ENCODE measurements at regions not wholly inside any gene's neighbourhood (a gene's known extent, or its start where the extent isn't known, plus 50 kb on each side); places are given as distances from the start of the nearest gene placed in this dataset.

DNA sequence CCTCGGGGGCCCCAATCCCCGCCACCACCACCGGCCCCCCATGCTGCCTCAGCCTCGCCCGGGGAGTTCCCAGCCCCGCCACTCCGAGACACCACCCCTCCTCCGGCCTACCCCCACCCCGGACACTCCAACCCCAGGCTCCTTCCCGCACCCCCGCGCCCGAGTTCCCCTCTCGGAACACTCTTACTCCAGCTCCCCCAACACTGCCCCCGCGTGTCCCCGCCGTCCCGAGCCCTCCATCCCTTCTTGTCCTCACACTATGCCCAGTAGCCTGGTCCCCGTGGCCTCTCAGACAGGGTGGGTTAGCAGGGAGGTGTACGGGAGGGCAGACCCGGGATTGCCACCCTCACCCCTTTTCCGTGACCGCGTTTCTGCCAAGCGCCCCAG, 276.1 kb downstream of the BCOR start:
- no peak for DNase-seq

DNA sequence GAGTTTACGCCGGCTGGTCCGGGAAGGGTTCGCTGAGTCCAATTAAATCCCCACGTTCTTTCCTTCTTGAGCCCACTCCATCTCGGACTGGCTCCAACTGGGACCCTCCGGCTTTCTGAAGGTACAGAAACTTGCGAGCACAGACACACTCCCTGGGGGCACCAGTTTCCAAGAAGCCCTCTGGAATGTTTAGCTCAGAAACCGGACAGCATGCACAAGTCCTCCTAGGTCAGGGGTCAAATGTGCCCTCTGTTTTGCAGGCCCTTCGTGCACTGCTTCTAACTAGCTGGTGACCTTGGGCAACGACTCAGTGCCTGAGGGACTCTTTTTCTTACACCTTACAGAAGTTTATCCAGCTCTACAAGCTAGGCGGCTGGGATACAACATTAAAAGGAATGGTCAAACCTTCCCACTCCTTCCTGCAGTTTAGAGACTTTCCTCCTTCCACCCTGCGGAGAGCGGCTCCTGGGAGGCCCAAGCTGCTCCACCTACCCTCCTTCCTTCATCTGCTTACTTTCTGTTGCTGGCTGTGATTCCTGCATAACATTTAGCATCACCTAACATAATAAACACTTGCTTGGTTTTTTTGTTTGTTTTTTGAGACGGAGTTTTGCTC, 275.5 kb downstream of the BCOR start:
- DNase-seq = no peak

DNA sequence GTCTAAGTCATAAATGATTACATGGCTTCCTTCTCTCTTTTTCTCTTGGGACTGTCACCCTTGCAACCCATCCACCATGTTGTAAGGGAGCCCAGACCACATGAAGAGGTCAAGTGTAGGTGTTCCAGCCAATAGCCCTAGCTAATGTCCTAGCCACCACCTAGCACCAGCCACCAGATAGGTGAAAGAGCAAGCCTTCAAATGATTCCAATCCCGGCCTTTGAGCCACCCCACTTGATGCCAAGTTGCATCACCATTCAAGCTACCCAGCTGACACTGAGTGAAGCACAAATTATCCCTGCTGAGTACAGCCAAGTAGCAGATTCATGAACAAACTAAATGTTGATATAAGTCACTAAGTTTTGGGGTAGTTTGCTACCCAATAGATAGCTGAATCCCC, 274.3 kb downstream of the BCOR start:
- DNase-seq = no peak

DNA sequence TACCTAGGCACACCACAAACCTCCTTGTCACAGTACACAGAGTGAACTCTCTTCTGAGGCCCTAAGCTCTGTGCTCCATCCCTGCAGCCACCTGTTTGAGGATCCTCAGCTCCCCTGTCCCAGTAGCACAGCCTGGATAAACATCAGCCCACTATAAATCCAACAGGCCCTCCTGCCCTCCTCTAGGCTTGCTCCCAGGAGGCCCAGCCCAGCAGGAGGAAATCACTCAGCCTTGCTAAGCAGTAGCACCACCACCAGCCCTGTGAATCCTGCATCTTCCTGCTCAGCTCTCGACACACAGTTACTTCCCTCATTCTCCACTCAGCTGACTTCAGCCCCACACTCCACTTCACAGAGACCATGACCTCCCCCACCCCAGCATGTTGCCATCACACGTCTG, 273.9 kb downstream of the BCOR start:
- DNase-seq = no peak

DNA sequence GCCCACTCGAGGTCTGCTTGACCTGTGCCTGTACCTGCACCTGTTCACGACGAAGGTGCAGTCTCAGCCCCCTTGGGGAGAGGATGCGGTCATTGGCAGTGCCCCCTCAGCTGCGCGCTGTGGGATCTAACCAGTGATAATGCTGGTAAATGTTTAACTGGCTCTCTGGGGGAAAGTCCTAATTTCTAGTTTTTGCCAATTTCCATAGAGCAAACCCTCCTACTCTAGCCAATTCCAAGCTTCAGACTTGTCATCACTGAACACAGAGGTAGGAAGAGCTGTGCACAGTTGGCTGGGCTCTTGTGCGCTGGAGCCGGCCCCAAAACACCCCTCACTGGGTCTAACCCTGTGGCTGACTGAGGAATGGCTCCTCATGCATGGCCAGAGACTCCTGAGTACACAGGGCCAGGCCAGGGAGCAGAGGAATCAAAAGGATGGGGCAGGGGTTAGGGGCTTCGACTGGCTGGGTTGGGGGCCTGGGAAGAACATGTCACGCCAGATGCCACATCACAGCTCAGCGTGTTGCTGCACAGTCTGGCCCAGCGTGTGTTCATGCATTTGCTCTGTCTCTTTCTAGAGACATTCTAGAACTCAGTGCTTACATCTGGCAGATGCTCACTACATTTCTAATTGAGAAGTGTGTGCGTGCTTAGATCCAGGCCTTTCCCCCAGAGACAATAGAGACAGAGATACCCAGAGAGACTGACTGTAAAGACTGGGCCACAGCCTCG, 270.8 kb downstream of the BCOR start:
- DNase-seq = no peak

DNA sequence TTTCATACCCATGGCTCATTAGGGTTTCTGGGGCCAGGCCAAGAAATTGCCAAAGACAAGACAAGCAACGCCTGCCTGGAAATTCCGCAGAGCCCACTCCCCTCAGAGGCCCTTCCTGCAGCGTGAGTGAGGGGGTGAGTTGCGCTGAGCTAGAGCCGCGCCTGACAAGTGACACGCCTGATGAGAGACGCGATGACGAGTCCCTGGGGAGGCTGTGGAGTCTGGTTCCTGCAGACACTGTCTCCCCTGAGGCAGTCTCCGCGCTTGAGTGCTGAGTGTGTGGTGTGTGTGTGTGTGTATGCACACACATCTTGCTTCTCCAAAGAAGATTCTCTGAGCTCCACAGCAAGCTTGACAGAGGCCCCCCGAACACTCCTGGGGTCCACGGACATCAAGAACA, 269.8 kb downstream of the BCOR start:
- no peak for DNase-seq

DNA sequence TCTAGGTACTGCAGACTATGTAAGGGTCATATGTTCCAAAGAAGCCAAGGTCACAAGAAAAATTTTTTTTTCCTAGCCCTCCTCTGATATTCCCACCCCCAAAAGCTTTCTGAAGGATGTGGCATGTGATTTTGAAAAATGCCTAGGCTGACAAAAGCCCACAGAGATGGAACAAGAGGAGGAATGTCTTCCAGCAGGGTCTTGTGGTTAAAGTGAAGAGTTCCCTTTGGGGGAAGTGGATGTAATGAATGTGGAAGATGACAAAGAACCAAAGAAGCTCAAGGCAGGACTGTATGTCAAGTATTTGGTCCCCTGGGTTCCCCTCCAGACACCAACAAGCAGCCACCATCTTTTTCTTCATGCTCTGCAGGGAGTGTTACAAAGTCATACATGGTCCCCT, 268.8 kb downstream of the BCOR start:
- no peak for DNase-seq

DNA sequence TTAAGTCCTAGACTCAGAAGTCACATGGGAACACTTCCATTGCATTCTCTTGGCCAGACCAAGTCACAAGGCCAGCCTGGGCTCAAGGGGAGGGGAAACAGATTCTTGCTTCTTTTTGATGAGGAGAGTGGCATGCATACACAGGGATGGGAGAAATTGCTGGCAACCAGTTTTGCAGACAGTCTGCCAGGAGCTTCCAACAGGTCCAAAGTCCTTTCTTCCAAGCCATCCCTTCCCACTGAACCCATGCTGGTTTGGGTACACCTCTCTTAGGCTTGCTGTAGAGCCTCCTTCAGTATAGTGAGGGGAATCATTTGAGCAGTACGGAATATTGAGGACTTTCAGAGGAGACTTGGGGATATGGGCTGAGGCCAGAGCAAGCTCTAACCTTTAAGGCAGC, 267.8 kb downstream of the BCOR start:
- no peak for DNase-seq

DNA sequence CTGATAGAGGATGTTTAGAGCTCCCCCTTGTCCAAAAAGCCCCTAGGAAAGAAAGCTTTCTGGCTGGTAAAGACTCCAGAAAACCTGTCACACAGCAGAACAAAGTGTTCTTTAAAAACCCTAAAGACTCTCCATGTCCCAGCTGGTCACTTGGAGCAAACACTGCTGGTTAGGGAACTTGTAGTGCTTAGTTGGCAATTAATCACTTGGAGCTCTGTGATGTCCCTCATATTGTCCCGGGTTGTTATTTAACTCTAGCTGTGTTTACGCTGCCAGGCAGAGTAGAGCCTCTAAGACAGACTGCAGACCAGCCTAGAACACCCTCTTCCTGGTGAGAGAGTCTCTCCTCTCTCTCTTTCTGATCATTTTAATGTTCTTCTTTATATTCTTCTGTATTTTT, 267.3 kb downstream of the BCOR start:
- DNase-seq = no peak

DNA sequence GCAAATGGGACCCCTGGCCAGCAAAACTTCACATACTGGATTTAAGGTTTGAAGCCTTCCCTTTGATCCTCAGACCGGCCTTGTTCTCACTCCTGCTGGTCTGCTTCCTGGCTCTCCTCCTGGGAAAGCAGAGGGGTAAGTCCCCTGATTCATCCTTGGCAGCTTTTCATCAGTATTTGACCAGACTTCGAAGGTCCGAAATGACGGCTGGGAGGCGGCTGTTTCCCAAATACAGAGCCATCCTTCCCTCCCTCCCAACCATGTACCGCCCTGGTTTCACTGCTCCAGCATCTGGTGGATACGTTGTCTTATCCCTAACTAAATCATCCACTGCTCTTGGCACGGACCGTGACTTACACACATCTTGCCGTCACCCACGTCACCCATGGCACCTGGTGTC, 265.5 kb downstream of the BCOR start:
- DNase-seq = no peak

DNA sequence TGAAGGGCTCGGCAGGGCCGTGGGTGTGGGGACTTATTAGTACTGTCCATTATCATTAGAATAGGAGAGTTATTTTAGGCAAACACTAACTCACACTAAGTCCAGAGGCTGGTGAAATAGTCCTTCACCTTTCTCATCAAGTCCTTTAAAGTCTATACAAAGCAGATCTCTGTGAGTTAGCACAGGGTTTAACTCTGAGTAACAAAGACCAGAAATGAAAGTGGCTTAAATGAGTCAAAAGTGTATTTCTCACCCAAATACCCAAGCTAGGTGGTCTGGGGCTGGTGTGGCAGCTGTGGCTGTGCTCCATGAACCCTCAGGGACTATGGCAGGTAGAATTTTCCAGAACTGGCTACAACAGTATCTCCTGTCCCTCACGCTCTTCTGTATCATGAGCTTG, 263.2 kb downstream of the BCOR start:
- no peak for DNase-seq

DNA sequence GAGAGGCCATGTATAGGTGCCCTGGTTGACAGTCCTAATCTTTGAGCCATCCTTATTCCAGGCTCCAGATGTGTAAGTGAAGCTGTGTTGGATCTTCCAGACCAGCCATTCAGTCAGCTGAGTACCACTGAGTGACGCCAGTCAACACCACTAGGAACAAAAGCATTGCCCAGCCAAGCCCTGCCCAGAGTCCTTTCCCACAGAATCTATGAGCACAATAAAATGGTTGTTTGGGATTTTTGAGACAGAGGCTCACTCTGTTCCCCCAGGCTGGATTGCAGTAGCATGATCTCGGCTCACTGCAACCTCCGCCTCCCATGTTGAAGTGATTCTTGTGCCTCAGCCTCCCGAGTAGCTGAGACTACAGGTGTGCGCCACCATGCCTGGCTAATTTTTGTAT, 262.5 kb downstream of the BCOR start:
- DNase-seq = no peak

DNA sequence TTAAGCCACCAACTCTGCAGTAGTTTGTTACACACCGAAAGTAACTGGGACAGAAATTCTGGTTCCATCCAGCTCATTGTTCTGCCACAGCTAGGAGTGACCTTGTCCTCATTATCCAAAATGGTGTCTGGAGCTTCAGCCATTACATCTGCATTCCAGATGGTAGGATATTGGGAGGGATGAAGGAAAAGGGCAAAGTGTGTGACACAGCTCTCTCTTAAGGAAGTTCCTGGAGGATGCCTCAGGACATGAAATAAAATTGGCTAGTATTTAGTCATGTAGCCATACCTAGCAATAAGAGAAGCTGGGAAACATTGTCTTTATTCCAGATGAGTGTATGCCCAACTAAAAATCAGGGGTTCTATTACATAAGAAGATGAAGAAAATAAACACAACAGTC, 262.0 kb downstream of the BCOR start:
- no peak for DNase-seq

DNA sequence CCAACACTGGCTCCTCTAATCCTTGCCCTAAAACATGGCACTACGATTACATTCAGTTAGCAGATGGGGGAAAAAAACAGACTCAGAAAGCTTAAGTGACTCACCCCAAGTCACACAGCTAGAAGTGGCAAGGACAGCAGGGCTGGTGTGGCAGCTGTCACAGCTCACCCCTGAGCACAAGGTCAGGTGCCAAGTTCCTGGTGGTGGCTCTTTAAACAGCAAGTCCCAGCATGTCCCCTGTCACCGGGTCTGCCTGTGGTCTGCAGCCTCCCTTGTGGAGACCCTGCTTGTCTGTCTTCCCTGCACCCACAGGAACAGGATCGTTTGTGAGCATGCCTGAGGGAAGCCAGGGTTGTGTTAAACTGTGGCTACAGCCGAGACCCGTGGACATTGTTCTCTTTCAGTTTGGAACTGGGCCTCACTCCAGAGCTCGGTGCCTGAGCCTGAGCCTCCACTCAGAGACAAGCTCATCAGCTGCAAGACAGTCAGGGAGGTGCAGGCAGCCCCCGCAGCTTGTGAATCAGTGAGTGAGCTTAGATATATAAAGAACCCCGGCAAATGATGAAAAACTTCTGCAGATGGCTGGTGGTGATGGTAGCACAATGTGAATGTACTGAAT, 260.8 kb downstream of the BCOR start:
- no peak for DNase-seq

DNA sequence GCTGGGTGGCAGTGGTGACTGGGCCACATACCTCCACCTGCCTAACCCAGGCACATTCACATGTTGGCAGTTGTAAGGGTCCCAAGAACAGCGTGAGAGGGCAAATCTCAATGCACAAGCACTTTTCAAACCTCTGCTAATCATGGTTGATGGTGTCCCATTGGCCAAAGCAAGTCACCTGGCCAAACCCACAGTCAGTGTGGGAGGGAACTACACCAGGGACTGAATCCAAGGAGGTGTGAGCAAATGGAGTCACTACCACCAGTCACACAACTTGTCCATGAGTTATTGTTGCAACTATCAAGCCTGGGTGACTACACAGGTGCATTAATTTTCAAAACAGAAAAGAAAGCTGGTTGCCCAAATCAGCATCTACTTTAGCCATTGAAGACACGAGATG, 260.1 kb downstream of the BCOR start:
- DNase-seq = no peak

DNA sequence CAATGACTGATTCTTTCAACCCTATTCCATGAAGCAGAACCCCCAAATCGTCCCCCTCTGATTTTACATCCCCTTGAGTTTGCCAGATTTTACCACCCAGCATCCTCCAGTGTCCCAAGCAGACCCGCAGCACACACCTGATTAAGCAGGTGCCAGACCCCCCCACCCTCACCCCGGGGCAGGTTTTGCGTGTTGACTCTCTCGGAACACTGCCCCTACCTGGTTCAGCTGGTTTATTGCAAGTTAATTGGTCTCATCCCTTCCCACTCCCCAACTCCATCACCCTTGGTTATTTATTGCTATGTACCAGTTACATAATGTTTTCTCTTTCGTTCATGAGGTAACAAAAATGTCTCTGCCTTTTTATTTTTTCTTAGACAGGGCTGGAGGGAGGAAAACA, 258.4 kb downstream of the BCOR start:
- DNase-seq = no peak

DNA sequence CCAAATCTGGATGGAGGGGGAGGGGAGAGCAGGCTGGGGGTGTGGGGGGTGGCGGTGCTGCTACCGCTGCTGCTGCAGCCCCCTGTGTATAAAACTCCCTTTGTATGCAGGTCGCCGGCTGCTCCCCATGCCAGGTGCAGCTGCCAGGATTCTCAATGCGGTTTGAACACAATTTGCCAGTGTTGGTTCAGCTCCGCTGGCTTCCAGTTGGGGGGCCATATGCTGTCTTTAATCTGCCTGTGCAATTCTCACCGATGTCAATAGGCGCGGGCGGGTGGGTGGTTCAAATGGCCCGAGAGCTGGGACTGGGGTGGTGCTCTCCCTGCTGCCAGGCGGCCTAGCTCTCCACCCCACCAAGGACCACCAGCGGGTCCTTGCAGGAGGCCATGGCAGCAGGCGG, 257.6 kb downstream of the BCOR start:
- DNase-seq = no peak

DNA sequence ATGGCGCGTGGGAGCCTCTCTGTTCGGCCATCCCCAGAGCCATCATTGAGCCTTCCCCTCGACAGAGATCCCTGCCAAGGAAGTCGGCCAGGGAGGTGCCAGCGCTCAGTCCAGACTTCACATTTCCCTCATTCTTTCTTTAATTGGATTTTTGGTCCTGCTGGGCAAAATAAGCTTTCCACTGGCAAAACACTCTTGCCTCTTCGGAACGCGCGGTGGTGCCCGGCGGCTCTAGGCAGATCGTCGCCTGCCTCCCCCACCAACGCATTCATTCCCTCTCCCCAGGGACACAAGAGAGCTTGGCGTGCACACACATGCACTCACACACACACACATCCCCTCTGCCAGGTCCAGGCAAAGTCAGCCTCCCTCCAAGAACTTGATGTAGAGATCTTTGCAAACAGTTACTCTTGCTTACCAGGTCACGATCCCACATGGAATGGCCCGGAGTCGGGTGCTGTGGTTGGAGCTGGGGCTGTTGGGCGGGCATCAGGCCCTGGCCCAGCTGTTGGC, 257.1 kb downstream of the BCOR start:
- DNase-seq = no peak

DNA sequence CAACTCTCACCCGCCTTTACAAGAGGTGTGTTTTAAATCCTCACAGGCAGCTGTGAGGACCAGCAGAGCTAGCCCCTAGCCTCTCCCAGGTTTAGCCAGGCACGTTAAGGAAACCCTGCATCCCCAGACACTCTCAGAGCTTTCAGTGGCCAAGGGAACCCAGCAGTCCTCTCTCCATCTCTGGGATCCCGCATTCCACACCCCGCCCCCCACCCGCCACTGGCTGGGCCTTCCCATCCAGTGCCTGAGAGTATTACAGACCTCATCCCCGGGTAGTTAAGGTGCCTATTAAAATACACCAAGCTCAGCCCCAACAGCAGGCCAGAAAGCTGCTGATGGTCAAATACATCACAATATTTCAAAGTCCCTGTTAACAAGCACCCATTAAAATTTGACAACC, 256.2 kb downstream of the BCOR start:
- no peak for DNase-seq

DNA sequence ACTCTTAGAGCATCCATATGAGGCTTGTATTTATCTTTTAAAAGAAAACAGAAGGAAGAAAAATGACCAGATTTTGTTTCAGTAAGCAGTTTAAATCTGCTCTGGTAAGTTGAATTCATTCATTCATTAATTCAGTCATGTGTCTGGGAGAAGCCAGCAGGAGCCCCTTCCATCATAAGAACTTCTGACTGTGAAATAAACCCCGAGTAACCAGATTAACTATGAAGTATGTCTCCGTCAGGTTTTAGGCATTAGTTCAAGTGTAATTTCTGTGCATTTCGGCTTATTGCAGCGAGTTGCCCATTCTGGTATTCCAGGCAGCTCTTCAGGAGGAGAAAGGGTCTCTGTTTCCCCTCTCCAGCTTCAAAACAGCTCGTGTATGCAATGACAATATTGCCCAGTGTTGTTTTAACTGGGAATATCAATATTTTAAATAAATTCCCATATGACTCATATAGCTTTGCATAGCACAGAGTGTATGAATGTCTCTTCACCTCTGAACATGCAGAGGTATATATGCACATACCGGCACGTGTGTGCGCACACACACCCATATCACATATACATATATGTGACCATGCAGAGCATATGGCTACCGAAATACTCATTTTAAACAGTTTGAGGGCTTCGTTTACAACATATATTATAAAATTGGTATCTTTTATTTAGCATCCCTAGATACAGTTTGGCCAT, 255.3 kb downstream of the BCOR start:
- no peak for DNase-seq

DNA sequence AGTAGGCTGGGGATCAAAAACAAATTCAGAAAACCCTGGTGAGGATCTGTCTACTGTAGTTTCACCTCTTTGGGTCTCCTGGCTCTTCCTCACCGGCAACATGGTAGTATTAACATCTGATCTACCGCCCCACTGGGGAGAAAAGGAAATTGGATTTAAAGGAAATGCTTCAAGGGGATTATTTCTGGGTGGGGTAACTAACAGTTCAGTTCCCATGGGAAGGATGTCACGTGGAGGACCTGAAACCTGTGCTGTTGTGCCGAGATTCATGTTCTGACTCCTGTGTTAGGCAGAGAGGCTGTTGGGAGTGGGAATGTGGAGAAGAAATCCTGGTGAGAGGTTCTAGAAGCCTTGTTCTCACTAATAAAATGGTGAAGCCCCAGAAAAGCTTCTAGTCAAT, 254.4 kb downstream of the BCOR start:
- no peak for DNase-seq

DNA sequence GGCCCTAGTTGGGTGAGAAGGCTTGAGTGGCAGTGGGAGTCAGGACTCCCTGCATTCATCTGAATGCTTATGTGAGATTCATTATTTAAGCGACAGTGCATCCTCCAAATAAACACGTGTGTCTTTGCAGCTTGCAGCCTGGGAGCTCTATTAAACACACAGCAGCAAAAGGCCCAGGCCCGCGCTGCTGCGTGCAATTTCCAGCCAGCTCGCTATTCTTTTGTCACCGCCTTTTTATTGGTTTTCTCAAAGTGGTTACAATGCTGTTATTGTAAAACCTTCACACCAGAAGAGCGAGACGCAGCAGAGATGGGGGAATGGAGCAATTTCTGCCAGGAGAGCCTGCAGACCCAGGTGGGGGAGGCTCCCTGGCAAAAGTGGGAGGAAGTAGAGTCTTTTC, 252.5 kb downstream of the BCOR start:
- DNase-seq = no peak

DNA sequence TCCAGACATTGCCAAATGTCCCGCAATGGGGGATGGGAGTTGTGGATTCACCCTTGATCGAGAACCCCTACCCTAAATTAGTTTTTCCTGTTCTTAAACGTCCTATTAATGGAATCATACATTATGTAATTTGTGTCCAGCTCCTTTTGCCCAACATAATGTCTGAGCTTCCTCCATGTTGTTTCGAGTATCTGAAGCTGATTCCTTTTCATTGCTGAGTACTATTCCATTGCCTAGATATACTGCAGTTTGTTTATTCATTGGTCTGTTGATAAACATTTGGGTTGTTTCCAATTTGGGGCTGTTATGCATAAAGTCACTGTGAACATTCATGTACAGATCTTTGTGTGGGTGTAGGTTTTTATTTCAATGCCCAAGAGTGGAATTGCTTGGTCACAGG, 251.3 kb downstream of the BCOR start:
- no peak for DNase-seq

DNA sequence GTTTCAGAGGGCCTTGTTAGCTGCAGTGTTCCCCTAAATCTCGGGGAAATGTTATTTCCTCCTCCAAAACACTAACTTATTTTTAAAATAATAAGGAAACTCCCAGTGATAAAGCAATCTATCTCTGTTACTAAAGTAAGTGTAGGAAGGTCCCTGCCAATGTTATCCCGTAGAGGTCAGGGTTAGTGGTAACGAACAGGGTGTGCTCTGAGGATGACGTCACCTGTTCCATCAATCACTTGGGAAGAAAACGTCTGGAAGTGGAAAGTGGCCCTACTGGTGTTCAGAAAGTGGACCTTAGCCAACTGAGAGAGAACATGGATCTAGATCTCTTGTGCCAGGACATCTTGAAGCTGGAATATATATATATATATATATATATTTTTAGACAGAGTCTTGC, 249.5 kb downstream of the BCOR start:
- DNase-seq = no peak
